DOHH2 (cell line): ENCODE measurements at regions not wholly inside any gene's neighbourhood (a gene's known extent, or its start where the extent isn't known, plus 50 kb on each side); places are given as distances from the start of the nearest gene placed in this dataset.

ENCODE experiments used
- CTCF ChIP-seq: fragments of 200-600 bp; sonication (generic); IDR thresholded peaks from one replicate; pipeline ENCODE4 v1.5.1; 2014; ENCODE audit warnings: antibody characterized with exemption, mild to moderate bottlenecking, low read depth, low read length; ENCODE audit not compliant: poor library complexity, severe bottlenecking
- EZH2phosphoT487 ChIP-seq: fragments of 200-600 bp; sonication (generic); IDR thresholded peaks from 2 replicates; pipeline ENCODE4 v1.6.1; 2017; ENCODE audit warnings: borderline replicate concordance, mild to moderate bottlenecking, antibody characterized with exemption, low read length, moderate library complexity, mixed read lengths

- TF ChIP-seq CTCF (no peak), EZH2phosphoT487 (no peak)
These were observed 358.4 kb upstream of the TBX3 start for GRCh38 chr12:115042341-115042740.
